Midbrain (tissue), 1 donor: ENCODE measurements at regions not wholly inside any gene's neighbourhood (a gene's known extent, or its start where the extent isn't known, plus 50 kb on each side); places are given as distances from the start of the nearest gene placed in this dataset.

Source experiments
- DNase-seq: peaks from one replicate; lab custom pipeline; 2025; lab: John Stamatoyannopoulos, UW

GRCh38 chr15:93203036-93203435 is 114.0 kb upstream of the RGMA start:
- no peak for DNase-seq

DNA sequence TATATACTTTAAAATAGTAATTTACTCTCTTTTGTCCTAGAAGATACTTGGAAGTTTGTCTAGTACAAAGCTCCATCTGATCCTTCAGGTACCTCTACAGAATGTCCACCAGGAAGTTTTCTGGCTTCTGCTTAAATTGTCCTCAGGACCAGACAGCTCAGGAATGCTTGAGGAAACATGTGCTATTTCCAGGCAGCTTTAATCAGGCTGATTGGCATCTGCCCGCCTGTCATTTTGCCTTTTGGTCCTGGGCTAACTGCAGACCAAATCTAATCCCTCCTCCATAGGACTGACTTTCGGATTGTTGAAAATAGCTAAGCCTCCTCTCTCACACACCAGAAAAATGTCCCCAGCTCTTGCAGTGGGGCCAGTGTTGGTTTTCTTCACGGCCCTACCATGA is 113.4 kb upstream of the RGMA start:
- DNase-seq = no peak

GRCh38 chr15:93201940-93202339 is 112.9 kb upstream of the RGMA start:
- DNase-seq = no peak

DNA sequence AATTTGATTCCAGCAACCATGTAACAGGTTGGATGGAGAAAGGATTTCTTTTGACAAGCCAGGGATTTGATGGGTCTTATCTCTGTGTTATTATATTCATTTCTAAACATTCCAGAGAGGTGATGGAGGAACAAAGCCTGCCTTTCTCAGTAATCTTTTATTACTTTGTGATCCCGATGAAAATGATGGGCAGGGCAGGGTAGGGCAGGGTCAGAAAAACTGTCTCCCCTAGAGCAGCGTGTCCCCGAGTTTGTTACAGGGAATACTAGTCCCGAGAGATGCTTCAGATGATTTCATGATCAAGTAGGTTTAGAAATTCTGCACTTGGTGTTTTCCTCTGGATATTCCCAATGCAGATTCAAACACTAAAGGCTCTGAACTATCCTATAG is 111.8 kb upstream of the RGMA start:
- no peak for DNase-seq

DNA sequence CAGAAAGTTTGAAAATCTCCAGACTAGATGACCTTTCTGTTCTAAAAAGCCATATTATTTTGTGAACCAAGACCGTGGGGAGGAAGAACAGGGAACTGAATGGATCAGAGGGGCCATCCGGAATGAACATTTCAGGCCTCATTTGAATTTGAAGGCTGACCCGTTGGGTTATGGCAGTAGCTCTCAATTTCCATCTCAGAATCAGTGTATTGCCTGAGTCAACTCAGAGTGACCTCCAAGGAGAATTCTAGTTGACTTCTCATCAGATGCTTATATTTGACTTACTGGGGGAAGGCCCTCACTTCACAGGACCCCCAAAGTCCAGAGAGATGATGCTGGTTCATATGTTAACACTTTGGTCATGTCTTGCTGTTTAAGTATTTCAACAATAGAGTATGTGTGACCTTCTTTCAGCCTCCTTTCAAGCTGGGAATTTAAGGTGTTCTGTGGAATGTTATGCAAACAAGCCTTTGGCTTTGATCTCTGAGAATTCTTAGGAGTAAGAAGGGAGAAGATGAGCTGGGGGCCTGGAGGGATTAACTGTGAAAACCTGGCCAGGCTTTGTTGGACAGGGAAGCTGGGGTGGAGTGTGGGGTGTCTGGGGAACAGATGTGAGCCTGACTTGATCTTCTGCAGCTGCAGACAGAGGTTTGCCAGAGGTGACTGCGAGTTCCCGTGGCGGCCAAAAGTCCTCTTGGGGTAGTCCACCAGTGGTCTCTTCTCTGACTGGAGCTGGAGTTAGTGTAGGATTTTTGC is 111.2 kb upstream of the RGMA start:
- no peak for DNase-seq

DNA sequence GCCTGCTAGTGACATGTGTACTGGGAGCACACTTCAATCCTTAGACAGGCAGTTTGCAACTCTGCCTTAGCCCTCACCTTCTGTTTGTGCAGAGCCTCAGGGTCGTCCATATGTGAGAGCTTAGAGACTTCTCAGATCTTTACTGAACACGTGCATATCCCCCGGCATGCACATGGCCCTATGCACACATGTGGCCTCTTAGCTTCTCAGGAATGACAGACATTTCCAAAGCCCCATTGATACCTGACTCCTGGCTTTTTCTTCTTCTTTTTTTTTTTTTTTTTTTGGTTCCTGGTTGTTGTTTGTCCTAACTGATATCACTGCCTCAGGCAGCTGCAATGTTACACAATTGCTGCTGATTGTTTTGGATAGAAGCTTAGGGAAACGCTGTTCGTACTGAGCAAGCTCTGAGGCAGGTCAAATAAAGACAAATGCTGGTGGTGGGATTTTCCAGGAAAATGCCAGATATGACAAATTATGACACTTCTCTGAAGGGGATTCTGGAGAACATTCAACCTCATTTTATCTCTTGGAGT is 107.2 kb upstream of the RGMA start:
- DNase-seq = no peak

GRCh38 chr15:93195109-93195508 is 106.1 kb upstream of the RGMA start:
- no peak for DNase-seq

DNA sequence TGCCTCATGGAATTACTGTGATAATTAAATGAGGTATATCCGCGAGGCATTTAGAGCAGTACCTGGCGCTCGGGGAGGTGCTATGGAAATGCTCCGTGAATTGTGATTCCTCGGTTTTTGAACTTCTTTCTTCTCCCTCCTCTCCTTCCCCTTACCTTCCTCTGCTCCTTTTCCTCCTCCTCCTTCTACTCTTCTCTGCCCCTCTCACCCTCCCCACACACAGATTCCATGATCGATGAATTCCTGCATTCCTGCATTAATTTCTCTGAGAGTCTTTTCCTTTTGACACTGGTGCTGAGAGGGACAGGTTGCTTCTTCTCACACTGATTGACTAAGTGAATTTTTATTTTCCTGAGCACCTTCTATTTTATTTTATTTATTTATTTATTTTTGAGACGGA is 101.2 kb upstream of the RGMA start:
- no peak for DNase-seq

GRCh38 chr15:93189561-93189960 is 100.5 kb upstream of the RGMA start:
- DNase-seq = no peak

DNA sequence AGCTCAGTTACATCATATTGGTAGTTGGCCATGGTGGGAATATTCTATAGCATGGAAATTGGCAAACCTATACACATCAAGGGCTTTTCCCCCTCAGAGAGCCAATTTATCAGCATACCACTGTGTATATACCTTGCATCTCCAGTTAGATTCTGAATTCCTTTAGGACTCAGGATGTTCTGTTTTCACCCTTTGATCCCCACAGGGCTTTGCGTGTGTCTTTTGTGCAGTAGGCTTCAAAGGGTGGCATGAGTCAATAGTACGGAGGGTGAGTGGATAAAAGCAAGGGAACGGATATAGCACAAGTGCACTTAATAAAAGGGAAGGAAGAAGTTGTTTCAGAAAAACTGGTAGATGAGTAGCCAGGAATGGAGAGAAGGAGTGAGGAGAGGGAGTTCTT is 99.2 kb upstream of the RGMA start:
- no peak for DNase-seq

- DNase-seq = no peak
Observed at GRCh38 chr15:93185796-93186195, 96.8 kb upstream of the RGMA start.

DNA sequence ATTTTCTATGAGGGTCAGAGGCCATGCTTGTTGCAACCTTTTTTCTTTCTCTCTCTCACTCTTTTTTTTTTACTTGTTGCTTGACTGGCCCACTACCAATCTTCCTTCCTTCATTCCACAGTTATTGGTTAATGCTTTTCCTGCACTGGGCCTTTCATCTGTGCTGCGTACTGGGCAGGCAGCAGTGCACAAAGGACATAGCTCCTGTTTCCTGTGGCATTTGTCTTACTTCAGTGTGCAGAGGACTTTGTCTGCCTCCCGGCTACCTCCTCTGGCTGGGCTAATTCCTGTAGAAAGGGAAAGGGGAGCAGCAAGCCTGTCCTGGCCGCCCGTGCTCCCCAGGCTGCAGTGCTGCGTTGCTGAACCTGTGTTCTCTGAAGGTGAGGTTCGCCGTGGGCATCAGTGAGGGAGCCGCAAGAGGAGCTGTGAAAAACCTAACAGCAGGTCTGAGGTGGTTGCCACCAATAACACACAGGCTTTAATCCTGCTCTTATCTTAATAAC is 93.7 kb upstream of the RGMA start:
- DNase-seq = no peak

- DNase-seq = no peak
Observed at GRCh38 chr15:93180656-93181055, 91.6 kb upstream of the RGMA start.

DNA sequence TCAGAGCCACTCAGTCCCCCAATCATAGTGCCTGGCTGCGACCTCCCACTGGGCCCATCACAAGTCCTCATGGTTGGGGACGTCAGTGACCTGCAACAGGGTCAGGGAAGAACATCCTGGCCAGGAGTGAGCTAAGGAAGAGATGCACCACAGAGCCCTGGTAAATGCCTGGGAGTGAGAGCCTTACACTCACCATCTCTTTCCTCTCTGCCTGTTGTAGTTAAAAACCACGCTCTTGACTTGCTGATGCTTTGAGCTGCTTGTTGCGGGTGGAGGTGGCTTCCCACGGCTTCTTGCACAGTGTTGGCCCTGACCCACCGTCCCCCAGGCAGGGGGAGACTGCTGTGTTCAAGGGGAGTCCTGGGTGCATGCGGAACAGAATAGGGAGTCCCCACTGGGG is 91.1 kb upstream of the RGMA start:
- DNase-seq = no peak

- DNase-seq = no peak
Observed at GRCh38 chr15:93179700-93180102, 90.7 kb upstream of the RGMA start.

DNA sequence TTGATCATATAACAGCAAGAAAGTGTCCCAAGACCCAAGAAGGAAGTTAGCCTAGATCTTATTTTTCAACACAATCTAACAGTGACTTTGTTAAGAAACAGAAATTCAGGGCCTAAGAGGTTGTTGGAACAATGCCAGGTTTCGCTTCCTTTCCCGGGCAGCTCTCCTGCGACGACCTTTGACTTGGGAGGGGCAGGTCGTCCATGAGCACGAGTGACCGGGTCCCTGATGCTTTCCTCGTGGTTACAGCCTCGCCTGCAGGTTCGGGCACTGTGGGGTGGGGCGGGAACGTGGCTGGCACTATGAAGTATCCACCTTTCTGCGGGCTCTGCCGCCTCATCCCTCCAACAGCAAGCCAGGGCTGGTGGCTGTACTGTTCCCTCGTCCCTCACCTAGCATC is 90.1 kb upstream of the RGMA start:
- no peak for DNase-seq

DNA sequence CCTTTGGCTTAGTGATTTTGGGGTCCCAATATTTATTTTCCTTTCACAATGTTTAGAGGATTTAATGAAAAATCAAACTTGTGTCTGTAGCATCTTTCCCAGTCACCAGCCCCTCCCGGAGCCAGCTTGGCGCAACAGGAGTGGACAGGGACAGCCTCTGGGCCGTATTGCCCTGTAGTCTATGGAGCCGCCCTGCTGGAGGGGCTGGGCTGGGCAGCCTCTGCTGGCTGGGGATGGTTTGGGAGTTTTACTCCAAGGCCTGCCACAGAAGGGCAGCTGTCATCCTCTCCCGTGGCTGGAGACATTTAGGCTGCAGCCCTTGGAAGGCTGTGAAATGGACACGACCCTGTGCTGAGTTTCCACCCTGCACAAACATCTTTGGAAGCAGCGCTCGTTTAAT is 89.4 kb upstream of the RGMA start:
- DNase-seq = no peak

GRCh38 chr15:93176065-93176464 is 87.1 kb upstream of the RGMA start:
- no peak for DNase-seq

GRCh38 chr15:93174836-93175235 is 85.8 kb upstream of the RGMA start:
- DNase-seq = no peak

GRCh38 chr15:93173369-93173768 is 84.4 kb upstream of the RGMA start:
- DNase-seq = no peak

DNA sequence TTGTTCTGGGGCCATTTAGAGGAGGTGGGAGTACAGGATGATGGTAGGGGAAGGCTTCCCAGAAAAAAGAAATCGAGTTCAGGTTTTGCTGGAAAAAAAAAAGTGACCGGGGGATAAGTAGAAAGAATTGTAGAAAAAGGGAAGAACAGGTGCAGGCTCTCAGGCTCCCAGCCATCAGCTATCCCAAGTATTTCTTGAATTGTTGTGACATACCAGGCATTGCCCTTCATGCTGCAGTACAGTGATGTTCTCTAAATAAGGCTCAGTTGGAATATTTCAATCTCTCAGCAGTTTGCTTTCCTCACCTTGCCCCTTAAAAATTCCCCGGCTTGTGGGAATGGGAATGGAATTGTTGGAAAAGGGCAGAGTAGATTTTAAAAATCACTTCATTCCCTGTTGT is 82.5 kb upstream of the RGMA start:
- no peak for DNase-seq

GRCh38 chr15:93170329-93170728 is 81.3 kb upstream of the RGMA start:
- DNase-seq = no peak

GRCh38 chr15:93168910-93169309 is 79.9 kb upstream of the RGMA start:
- DNase-seq = no peak

- no peak for DNase-seq
Observed at GRCh38 chr15:93167291-93167690, 78.3 kb upstream of the RGMA start.
